Loucy (cell line): ENCODE measurements at regions not wholly inside any gene's neighbourhood (a gene's known extent, or its start where the extent isn't known, plus 50 kb on each side); places are given as distances from the start of the nearest gene placed in this dataset.

Experiments used
- H2AFZ ChIP-seq: fragments of 200-600 bp; sonication (generic); 2 replicates; pipeline ENCODE4 v1.6.0; 2016; ENCODE audit warnings: antibody characterized with exemption, mild to moderate bottlenecking, low read length, moderate library complexity
- H3F3A ChIP-seq: fragments of 200-600 bp; 2 replicates; pipeline ENCODE4 v1.6.0; 2016; ENCODE audit warnings: antibody characterized with exemption, low read depth, mild to moderate bottlenecking
- H3K27me3 ChIP-seq: fragments of 200-600 bp; sonication (generic); 2 replicates; pipeline ENCODE4 v1.6.1; 2014; ENCODE audit warnings: low read length, mild to moderate bottlenecking; ENCODE audit not compliant: insufficient read depth, poor library complexity, severe bottlenecking
- H3K36me3 ChIP-seq: fragments of 200-600 bp; sonication (generic); 2 replicates; pipeline ENCODE4 v1.6.1; 2016; ENCODE audit warnings: low read length; ENCODE audit not compliant: insufficient read depth
- H3K4me1 ChIP-seq: fragments of 200-600 bp; sonication (generic); 2 replicates; pipeline ENCODE4 v1.5.1; 2014; ENCODE audit warnings: low read length, mild to moderate bottlenecking; ENCODE audit not compliant: insufficient read depth, poor library complexity, severe bottlenecking
- H3K4me2 ChIP-seq: fragments of 200-600 bp; sonication (generic); 2 replicates; pipeline ENCODE4 v1.6.0; 2014; ENCODE audit warnings: antibody characterized with exemption, low read length, low read depth, mild to moderate bottlenecking; ENCODE audit not compliant: poor library complexity, severe bottlenecking
- H3K4me3 ChIP-seq: fragments of 200-600 bp; sonication (generic); 2 replicates; pipeline ENCODE4 v1.5.1; 2014; ENCODE audit warnings: low read length, mild to moderate bottlenecking, mixed read lengths; ENCODE audit not compliant: poor library complexity, severe bottlenecking
- H3K79me2 ChIP-seq: fragments of 200-600 bp; sonication (generic); 2 replicates; pipeline ENCODE4 v1.6.1; 2014; ENCODE audit warnings: low read length; ENCODE audit not compliant: insufficient read depth
- H3K9ac ChIP-seq: fragments of 200-600 bp; sonication (generic); 2 replicates; pipeline ENCODE4 v1.6.0; 2014; ENCODE audit warnings: mild to moderate bottlenecking, low read depth, low read length, moderate library complexity; ENCODE audit not compliant: poor library complexity, severe bottlenecking
- H3K9me2 ChIP-seq: fragments of 200-600 bp; sonication (generic); replicated peaks from 2 replicates; pipeline ENCODE4 v1.6.1; 2016; ENCODE audit warnings: low read depth, low read length, mixed read lengths
- H3K9me3 ChIP-seq: fragments of 200-600 bp; sonication (generic); 2 replicates; pipeline ENCODE4 v1.6.1; 2014; ENCODE audit warnings: mild to moderate bottlenecking, antibody characterized with exemption, low read length, low read depth; ENCODE audit not compliant: insufficient read depth
- H4K20me1 ChIP-seq: fragments of 200-600 bp; sonication (generic); 2 replicates; pipeline ENCODE4 v1.6.0; 2014; ENCODE audit warnings: antibody characterized with exemption, low read length, mild to moderate bottlenecking; ENCODE audit not compliant: insufficient read depth, poor library complexity, severe bottlenecking
- CTCF ChIP-seq: fragments of 200-600 bp; sonication (generic); conservative IDR thresholded peaks from 2 replicates; pipeline ENCODE4 v1.5.1; 2014; ENCODE audit warnings: mild to moderate bottlenecking, antibody characterized with exemption, low read length
- EZH2phosphoT487 ChIP-seq: fragments of 200-600 bp; IDR thresholded peaks from 2 replicates; pipeline ENCODE4 v1.6.1; 2018; ENCODE audit warnings: antibody characterized with exemption, mild to moderate bottlenecking, moderate library complexity, borderline replicate concordance

GRCh38 chr10:9469663-9470205 lies 1415.2 kb downstream of the GATA3 start:
- TF ChIP-seq CTCF (no peak), EZH2phosphoT487 (no peak)
- no peaks in the 10 kb centered on the region for H3K36me3 ChIP-seq
- no peak overlapping the region for H2AFZ ChIP-seq
- 0 out of 2 replicates have a peak, but pooled peaks cover 3% of the 10 kb centered on the region for H3K9me3 ChIP-seq
- no peaks in the 10 kb centered on the region for H3K79me2 ChIP-seq
- H3K4me3 ChIP-seq: no peak overlapping the region
- no peaks in the 10 kb centered on the region for H4K20me1 ChIP-seq
- H3K9ac ChIP-seq: no peak overlapping the region
- H3K4me2 ChIP-seq: no peak overlapping the region
- no peaks in the 10 kb centered on the region for H3F3A ChIP-seq
- H3K27me3 ChIP-seq: no peaks in the 10 kb centered on the region
- no peaks in the 10 kb centered on the region for H3K9me2 ChIP-seq
- H3K4me1 ChIP-seq: no peaks in the 10 kb centered on the region

GRCh38 chr10:9470581-9470980 lies 1416.1 kb downstream of the GATA3 start:
- no peak overlapping the region for H2AFZ ChIP-seq
- no peaks in the 10 kb centered on the region for H3F3A ChIP-seq
- H3K9me2 ChIP-seq: no peaks in the 10 kb centered on the region
- H3K4me3 ChIP-seq: no peak overlapping the region
- H3K4me1 ChIP-seq: no peaks in the 10 kb centered on the region
- H3K27me3 ChIP-seq: no peaks in the 10 kb centered on the region
- no peak overlapping the region for H3K9ac ChIP-seq
- no peaks in the 10 kb centered on the region for H3K36me3 ChIP-seq
- H4K20me1 ChIP-seq: no peaks in the 10 kb centered on the region
- TF ChIP-seq CTCF (no peak), EZH2phosphoT487 (no peak)
- H3K79me2 ChIP-seq: no peaks in the 10 kb centered on the region
- no peaks in the 10 kb centered on the region for H3K9me3 ChIP-seq
- no peak overlapping the region for H3K4me2 ChIP-seq

GRCh38 chr10:9501944-9502343 lies 1447.5 kb downstream of the GATA3 start:
- no peaks in the 10 kb centered on the region for H3K79me2 ChIP-seq
- no peak overlapping the region for H3K4me3 ChIP-seq
- no peaks in the 10 kb centered on the region for H3K27me3 ChIP-seq
- no peaks in the 10 kb centered on the region for H3K4me1 ChIP-seq
- H4K20me1 ChIP-seq: no peaks in the 10 kb centered on the region
- no peaks in the 10 kb centered on the region for H3K36me3 ChIP-seq
- H3K9ac ChIP-seq: no peak overlapping the region
- no peaks in the 10 kb centered on the region for H3K9me2 ChIP-seq
- H3K4me2 ChIP-seq: no peak overlapping the region
- H3F3A ChIP-seq: no peaks in the 10 kb centered on the region
- H3K9me3 ChIP-seq: no peaks in the 10 kb centered on the region
- no peak overlapping the region for H2AFZ ChIP-seq
- TF ChIP-seq CTCF (no peak), EZH2phosphoT487 (no peak)
